Heart right ventricle (tissue), 16 donors: ENCODE measurements at regions not wholly inside any gene's neighbourhood (a gene's known extent, or its start where the extent isn't known, plus 50 kb on each side); places are given as distances from the start of the nearest gene placed in this dataset.

Source experiments
- ATAC-seq, 8 donors: fragments of 200-7000 bp; cut with Tn5 transposase; one replicate each; pipeline ENCODE4 v1.9.1; 2020; ENCODE audit warnings: mild to moderate bottlenecking in 8 of 8, moderate library complexity in 8 of 8, moderate number of reproducible peaks in 1 of 8
- DNase-seq, 2 donors: peaks; one replicate each; pipeline ENCODE4 v3.0.0-alpha.2; 2020
- H3K27ac ChIP-seq, 10 donors: fragments of 200-600 bp; sonication (generic) in 2 of 10; one replicate each; pipeline versions ENCODE4 v1.5.0 to v1.8.0; 2020 to 2022; ENCODE audit warnings: mild to moderate bottlenecking in 3 of 10
- H3K27me3 ChIP-seq, 7 donors: fragments of 200-600 bp; one replicate each; pipeline ENCODE4 v1.8.0; 2021 to 2022; ENCODE audit warnings: mild to moderate bottlenecking in 2 of 7
- H3K36me3 ChIP-seq, 9 donors: fragments of 200-600 bp; sonication (generic) in 1 of 9; one replicate each; pipeline versions ENCODE4 v1.5.0 to v1.8.0; 2020 to 2022; ENCODE audit warnings: mild to moderate bottlenecking in 2 of 9
- H3K4me1 ChIP-seq, 9 donors: fragments of 200-600 bp; sonication (generic) in 1 of 9; one replicate each; pipeline versions ENCODE4 v1.5.0 to v1.8.0; 2020 to 2022; ENCODE audit warnings: mild to moderate bottlenecking in 4 of 9
- H3K4me3 ChIP-seq, 10 donors: fragments of 200-600 bp; sonication (generic) in 2 of 10; one replicate each; pipeline versions ENCODE4 v1.5.0 to v1.8.0; 2020 to 2022; ENCODE audit warnings: mild to moderate bottlenecking in 7 of 10, moderate library complexity in 2 of 10
- H3K9me3 ChIP-seq, 11 donors: fragments of 200-600 bp in 10 of 11; sonication (generic) in 2 of 11; one replicate each; pipeline versions ENCODE4 v1.5.0 to v1.8.0; 2013 to 2022; ENCODE audit warnings: mild to moderate bottlenecking in 2 of 11, control low read depth in 1 of 11, moderate library complexity in 1 of 11
- CTCF ChIP-seq, 9 donors: fragments of 200-600 bp; sonication (generic) in 2 of 9; IDR thresholded peaks; one replicate each; pipeline versions ENCODE4 v1.5.0 to v1.8.0; 2021 to 2022; ENCODE audit warnings: antibody characterized with exemption in 9 of 9, mild to moderate bottlenecking in 5 of 9, moderate library complexity in 1 of 9
- WGBS, 2 donors: extraction: QIAGEN DNeasy Blood & Tissue Kit; methylation state at CpG; one replicate each; pipeline ENCODE4 v1.1.7; 2013; ENCODE audit warnings: inconsistent platforms in 1 of 2; 5-methylcytosine and 5-hydroxymethylcytosine counted together
- intact Hi-C, 10 donors: fragments of 100-400 bp; cut with DNase I; formaldehyde crosslinking; loops; one replicate each; pipeline versions ENCODE4 v1.11.1 to v1.14.2; 2022
- donor health status: Arrhythmogenic right ventricular cardiomyopathy.
- donor health status: ischemic (EF 13 %, LVEDD 7.1; RV severe dilation, severe dysfunction).
- donor health status: healthy with polysubstance abuse.
- donor health status: DM: no; HTN: yes; CAD: no.
- donor health status: DM: no; HTN: no; CAD: no.
- donor health status: ischemic (EF 25% LVEDD 6.9; RV normal size, moderate dysfunction).
- donor health status: ischemic (EF 25% LVEDD 5.7; RV mildly dilated, moderate dysfunction).
- donor health status: healthy.
- donor health status: DM: yes; HTN: yes; CAD: no.
- donor health status: Ischemic cardiomyopathy.
- donor health status: ischemic (EF 35%, LVEDD 5.7; RV mildly dilated, moderate dysfunction).
- donor health status: nonischemic (EF 11% LVEDD 7.7; RV severe dilation, severe dysfunction).
- donor health status: DM: yes; HTN: yes; CAD: no.
- donor health status: PGD.
- donor health status: ischemic (EF 29% LVEDD 5.4; RV normal size, mild dysfunction).
- donor health status: nonischemic (EF 23%, LVEDD 6.1; RV moderate dilation, normal function).

GRCh38 chr1:182173808-182174512 lies 112.4 kb upstream of the ZNF648 start:
- 39 to 56% methylated on average over 5 of the region's 5 CpGs for WGBS, 2 donors

GRCh38 chr1:182172699-182173098 lies 111.2 kb upstream of the ZNF648 start:
- no peaks in the 10 kb centered on the region for H3K36me3 ChIP-seq
- no peaks in the 10 kb centered on the region for H3K9me3 ChIP-seq
- H3K27me3 ChIP-seq = no peaks in the 10 kb centered on the region
- no peak overlapping the region for H3K4me3 ChIP-seq
- intact Hi-C loops = no loop called here
- no peak for ATAC-seq
- DNase-seq = no peak
- peaks cover 0 to 63% (median 18%) of the 10 kb centered on the region in 9 donors for H3K4me1 ChIP-seq
- no peak overlapping the region for H3K27ac ChIP-seq
- no peak for TF ChIP-seq CTCF (IDR thresholded peaks at IDR 0.05)

More at GRCh38 chr1:182173808-182174512, 112.4 kb upstream of the ZNF648 start:
- H3K4me1 ChIP-seq = peaks cover 0 to 57% (median 18%) of the 10 kb centered on the region in 9 donors
- DNase-seq (peak; percentile 24 to 27), ATAC-seq (peak; percentile 62 to 92 (median 84))
- H3K27me3 ChIP-seq = no peaks in the 10 kb centered on the region
- no peak for TF ChIP-seq CTCF (IDR thresholded peaks at IDR 0.05)
- intact Hi-C loops = no loop called here
- no peaks in the 10 kb centered on the region for H3K9me3 ChIP-seq
- H3K4me3 ChIP-seq = no peak overlapping the region
- no peaks in the 10 kb centered on the region for H3K36me3 ChIP-seq
- peak overlapping the region in 9 of 10 donors; percentile 5 to 56 (median 37) for H3K27ac ChIP-seq

GRCh38 chr1:182170891-182171461 lies 109.5 kb upstream of the ZNF648 start:
- DNase-seq (peak in 1 of 2 donors; percentile 13), ATAC-seq (peak in 5 of 8 donors; percentile 20 to 59 (median 48))
- H3K36me3 ChIP-seq = no peaks in the 10 kb centered on the region
- H3K27ac ChIP-seq = peak overlapping the region in 4 of 10 donors; percentile 16 to 82 (median 31)
- WGBS, 2 donors = 36 to 61% methylated on average over 7 of the region's 7 CpGs
- no peak for TF ChIP-seq CTCF (IDR thresholded peaks at IDR 0.05)
- no peaks in the 10 kb centered on the region for H3K9me3 ChIP-seq
- H3K4me1 ChIP-seq = peaks cover 0 to 63% (median 18%) of the 10 kb centered on the region in 9 donors
- intact Hi-C loops = no loop called here
- H3K27me3 ChIP-seq = no peaks in the 10 kb centered on the region
- no peak overlapping the region for H3K4me3 ChIP-seq

GRCh38 chr1:182169203-182169602 lies 107.7 kb upstream of the ZNF648 start:
- DNase-seq (no peak), ATAC-seq (peak in 1 of 8 donors; percentile 41)
- peak overlapping the region in 1 of 10 donors; percentile 82 for H3K27ac ChIP-seq

More at GRCh38 chr1:182169203-182169602, 107.7 kb upstream of the ZNF648 start:
- no peak for TF ChIP-seq CTCF (IDR thresholded peaks at IDR 0.05)
- WGBS, 2 donors = 71 to 73% methylated on average over 9 of the region's 9 CpGs
- Histone ChIP-seq H3K4me3 (no peak overlapping the region), H3K9me3 (no peaks in the 10 kb centered on the region), H3K27me3 (no peaks in the 10 kb centered on the region), H3K4me1 (peaks cover 0 to 50% (median 14%) of the 10 kb centered on the region in 9 donors), H3K36me3 (no peaks in the 10 kb centered on the region)
- intact Hi-C loops = no loop called here
